Breast epithelium (tissue), 4 donors: ENCODE measurements at regions not wholly inside any gene's neighbourhood (a gene's known extent, or its start where the extent isn't known, plus 50 kb on each side); places are given as distances from the start of the nearest gene placed in this dataset.

Source experiments
- DNase-seq, 2 donors: peaks; one replicate each; pipeline ENCODE4 v3.0.0-alpha.2; 2019; ENCODE audit warnings: low spot score in 2 of 2
- H3K27ac ChIP-seq, 2 donors: fragments of 200-600 bp; sonication (generic) in 1 of 2; one replicate each; pipeline ENCODE4 v1.5.1; 2016 to 2019; ENCODE audit warnings: mild to moderate bottlenecking in 1 of 2
- H3K27me3 ChIP-seq, 2 donors: fragments of 200-600 bp; sonication (generic) in 1 of 2; one replicate each; pipeline versions ENCODE4 v1.5.1 to v1.6.0; 2017 to 2019; ENCODE audit warnings: control low read depth in 1 of 2, mild to moderate bottlenecking in 1 of 2
- H3K36me3 ChIP-seq: fragments of 200-600 bp; one replicate; pipeline ENCODE4 v1.5.1; 2019
- H3K4me1 ChIP-seq, 2 donors: fragments of 200-600 bp; sonication (generic); one replicate each; pipeline ENCODE4 v1.5.1; 2016 to 2019; ENCODE audit warnings: control low read depth in 1 of 2
- H3K4me3 ChIP-seq, 3 donors: fragments of 200-600 bp; sonication (generic); 1 replicate in 2 of 3; 2 replicates in 1 of 3; pipeline ENCODE4 v1.5.1; 2016 to 2019; ENCODE audit warnings: mild to moderate bottlenecking in 3 of 3, moderate library complexity in 2 of 3
- H3K9me3 ChIP-seq, 2 donors: fragments of 200-600 bp; sonication (generic) in 1 of 2; one replicate each; pipeline ENCODE4 v1.5.1; 2016 to 2019; ENCODE audit warnings: control low read depth in 1 of 2
- POLR2A ChIP-seq: fragments of 450-650 bp; IDR thresholded peaks from one replicate; pipeline ENCODE4 v1.6.1; 2016; ENCODE audit warnings: antibody characterized with exemption, mild to moderate bottlenecking, moderate library complexity
- POLR2AphosphoS5 ChIP-seq, 3 donors: sonication (generic); formaldehyde crosslinking; IDR thresholded peaks; one replicate each; pipeline ENCODE4 v1.6.1; 2017; ENCODE audit warnings: antibody characterized with exemption in 3 of 3
- intact Hi-C: fragments of 100-400 bp; cut with DNase I; formaldehyde crosslinking; loops from one replicate; pipeline ENCODE4 v1.15.1; 2023; ENCODE audit warnings: low total_unique reads
- TF ChIP-seq, protein P1 (sequence below), 3 donors: fragments of 450-650 bp; IDR thresholded peaks; one replicate each; pipeline ENCODE4 v1.5.1; 2016 to 2017; ENCODE audit warnings: antibody characterized with exemption in 3 of 3, mild to moderate bottlenecking in 3 of 3, moderate library complexity in 3 of 3

DNA sequence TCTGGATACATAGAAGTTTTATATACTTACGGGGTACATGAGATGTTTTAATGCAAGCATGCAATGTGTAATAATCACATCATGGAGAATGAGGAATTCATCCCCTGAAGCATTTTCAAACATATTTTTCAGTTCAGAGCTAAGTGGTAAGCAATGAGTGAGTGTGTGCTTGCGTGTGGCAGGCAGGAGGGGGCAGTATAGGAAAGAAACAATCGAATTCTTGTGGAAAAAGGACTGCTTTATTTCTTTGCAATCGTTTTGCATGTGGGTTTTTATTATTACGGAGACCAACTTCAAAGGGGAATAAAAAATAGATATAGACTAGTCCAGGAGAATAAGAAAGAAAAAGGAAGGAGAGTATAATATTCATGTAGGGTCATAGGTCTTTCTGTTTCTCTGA is 271.6 kb downstream of the CHL1 start:
- TF ChIP-seq POLR2AphosphoS5 (IDR thresholded peaks at IDR 0.05) (no peak), POLR2A (no peak)
- TF ChIP-seq, protein P1, sequence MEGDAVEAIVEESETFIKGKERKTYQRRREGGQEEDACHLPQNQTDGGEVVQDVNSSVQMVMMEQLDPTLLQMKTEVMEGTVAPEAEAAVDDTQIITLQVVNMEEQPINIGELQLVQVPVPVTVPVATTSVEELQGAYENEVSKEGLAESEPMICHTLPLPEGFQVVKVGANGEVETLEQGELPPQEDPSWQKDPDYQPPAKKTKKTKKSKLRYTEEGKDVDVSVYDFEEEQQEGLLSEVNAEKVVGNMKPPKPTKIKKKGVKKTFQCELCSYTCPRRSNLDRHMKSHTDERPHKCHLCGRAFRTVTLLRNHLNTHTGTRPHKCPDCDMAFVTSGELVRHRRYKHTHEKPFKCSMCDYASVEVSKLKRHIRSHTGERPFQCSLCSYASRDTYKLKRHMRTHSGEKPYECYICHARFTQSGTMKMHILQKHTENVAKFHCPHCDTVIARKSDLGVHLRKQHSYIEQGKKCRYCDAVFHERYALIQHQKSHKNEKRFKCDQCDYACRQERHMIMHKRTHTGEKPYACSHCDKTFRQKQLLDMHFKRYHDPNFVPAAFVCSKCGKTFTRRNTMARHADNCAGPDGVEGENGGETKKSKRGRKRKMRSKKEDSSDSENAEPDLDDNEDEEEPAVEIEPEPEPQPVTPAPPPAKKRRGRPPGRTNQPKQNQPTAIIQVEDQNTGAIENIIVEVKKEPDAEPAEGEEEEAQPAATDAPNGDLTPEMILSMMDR (IDR thresholded peaks at IDR 0.05), result no peak
- Histone ChIP-seq H3K27ac (no peak overlapping the region), H3K4me3 (no peak overlapping the region), H3K9me3 (peaks cover 3 to 6% of the 10 kb centered on the region in 2 donors), H3K27me3 (no peaks in the 10 kb centered on the region), H3K4me1 (no peaks in the 10 kb centered on the region), H3K36me3 (no peaks in the 10 kb centered on the region)
- no peak for DNase-seq
- intact Hi-C loops, result no loop called here

DNA sequence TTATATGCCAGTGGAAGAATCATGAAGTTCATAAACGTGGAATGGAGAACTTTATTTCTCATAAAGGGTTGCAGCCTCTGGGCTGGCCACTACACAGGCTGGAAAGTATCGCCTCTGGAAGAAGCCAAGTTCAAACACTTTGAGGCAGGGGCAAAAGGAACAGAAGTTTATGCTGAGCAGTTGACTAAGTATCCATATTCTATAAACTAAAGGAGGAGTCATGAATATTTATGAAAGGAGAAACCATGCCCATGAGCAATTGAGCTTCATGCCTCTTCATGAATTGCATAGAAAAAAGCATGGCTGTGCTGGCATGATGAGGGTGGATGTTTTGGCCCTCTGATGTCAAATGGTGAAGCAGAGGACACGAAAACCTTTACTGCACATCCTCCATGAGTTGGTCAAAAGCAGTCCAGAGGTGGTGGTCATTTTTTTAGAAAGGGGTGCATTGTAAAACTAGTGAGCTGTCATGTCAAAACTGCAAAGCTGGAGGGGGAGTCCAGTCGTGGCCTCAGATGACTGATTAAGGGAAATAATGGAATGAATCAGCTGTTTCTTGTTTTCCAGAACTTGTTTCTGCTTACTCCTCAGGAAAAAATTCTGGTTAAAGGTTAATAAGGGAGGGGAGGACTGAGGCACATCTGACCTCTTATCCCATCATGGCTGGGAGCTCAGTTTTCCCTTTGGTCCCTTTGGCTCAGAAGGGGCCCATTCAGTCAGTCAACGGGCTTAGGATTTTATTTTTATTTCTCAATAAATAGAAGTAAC is 276.7 kb downstream of the CHL1 start:
- Histone ChIP-seq H3K4me1 (no peaks in the 10 kb centered on the region), H3K9me3 (peaks cover 3 to 7% of the 10 kb centered on the region in 2 donors), H3K27ac (no peak overlapping the region), H3K4me3 (no peak overlapping the region), H3K27me3 (no peaks in the 10 kb centered on the region), H3K36me3 (no peaks in the 10 kb centered on the region)
- no peak for DNase-seq
- intact Hi-C loops, result no loop called here
- TF ChIP-seq, protein P1 (IDR thresholded peaks at IDR 0.05), result no peak
- no peak for TF ChIP-seq POLR2AphosphoS5 (IDR thresholded peaks at IDR 0.05)
- TF ChIP-seq POLR2A, result no peak

DNA sequence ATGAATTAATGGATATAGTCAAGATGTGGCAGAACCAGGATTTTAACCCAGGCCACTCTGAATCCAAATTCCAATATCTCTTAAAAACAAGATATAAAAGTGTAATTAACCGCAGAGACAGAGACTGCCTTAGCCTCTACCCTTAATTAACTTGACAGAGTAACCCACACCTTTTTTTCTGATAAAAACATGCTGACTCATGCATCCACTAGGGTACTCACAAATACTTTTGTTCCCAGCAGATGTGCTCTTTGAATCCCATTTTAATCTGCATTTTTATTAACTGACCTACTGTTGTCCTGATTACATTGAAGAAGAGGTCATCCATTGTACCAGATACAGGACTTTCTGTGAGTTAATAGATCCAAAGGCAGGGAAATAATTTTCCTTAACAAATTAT is 278.3 kb downstream of the CHL1 start:
- TF ChIP-seq POLR2AphosphoS5 (IDR thresholded peaks at IDR 0.05) (no peak), POLR2A (no peak)
- TF ChIP-seq, protein P1 (IDR thresholded peaks at IDR 0.05), result no peak
- Histone ChIP-seq H3K27ac (no peak overlapping the region), H3K4me1 (no peaks in the 10 kb centered on the region), H3K36me3 (no peaks in the 10 kb centered on the region), H3K4me3 (no peak overlapping the region), H3K9me3 (peaks cover 3 to 17% of the 10 kb centered on the region in 2 donors), H3K27me3 (no peaks in the 10 kb centered on the region)
- no peak for DNase-seq
- intact Hi-C loops, result loop anchor here (5.0 kb wide), 1 partner anchor 1062 kb away; no protein-coding TSS in a partner anchor

DNA sequence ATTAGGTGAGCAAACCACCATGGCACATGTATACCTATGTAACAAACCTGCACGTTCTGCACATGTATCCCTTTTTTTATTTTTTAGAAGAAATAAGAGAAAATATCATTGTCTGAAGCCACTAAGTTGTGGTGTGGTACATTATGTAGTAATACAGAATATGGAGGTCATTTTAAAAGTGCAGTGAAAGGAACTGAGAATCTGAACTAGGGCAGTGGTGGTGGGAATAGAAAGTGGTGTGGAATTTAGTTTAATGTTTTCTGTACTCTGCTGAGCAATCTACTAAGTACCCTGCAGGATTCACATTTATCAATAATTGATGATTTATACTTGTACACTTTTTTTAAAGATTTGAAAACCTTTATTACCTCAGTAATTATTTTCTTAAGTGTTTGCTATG is 283.5 kb downstream of the CHL1 start:
- no peak overlapping the region for H3K27ac ChIP-seq
- H3K36me3 ChIP-seq, result no peaks in the 10 kb centered on the region
- H3K4me3 ChIP-seq, result no peak overlapping the region
- H3K4me1 ChIP-seq, result no peaks in the 10 kb centered on the region
- no peaks in the 10 kb centered on the region for H3K27me3 ChIP-seq
- no peak for DNase-seq
- H3K9me3 ChIP-seq, result peaks cover 0 to 11% of the 10 kb centered on the region in 2 donors
- TF ChIP-seq POLR2AphosphoS5 (IDR thresholded peaks at IDR 0.05) (no peak), POLR2A (no peak)
- TF ChIP-seq, protein P1 (IDR thresholded peaks at IDR 0.05), result no peak
- intact Hi-C loops, result no loop called here

DNA sequence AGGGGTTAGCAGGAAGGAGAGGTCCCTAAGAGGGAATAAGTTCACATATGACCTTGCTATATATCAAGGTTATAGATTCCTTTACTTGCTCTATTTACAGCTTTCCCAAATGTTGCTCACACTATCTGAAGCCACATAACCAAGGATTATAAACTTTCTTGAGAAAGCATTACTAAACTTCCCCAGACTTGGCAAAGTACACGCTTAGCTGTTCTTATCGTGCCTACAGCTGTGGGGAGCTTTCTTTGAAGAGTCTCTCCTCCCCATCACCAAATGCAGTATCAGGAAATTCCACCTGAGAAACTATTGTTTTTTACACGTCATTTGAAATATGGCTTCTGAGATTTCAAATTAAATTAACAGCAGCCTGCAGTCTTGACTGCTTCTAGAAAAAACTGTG is 284.5 kb downstream of the CHL1 start:
- Histone ChIP-seq H3K4me1 (no peaks in the 10 kb centered on the region), H3K27ac (no peak overlapping the region), H3K4me3 (no peak overlapping the region), H3K36me3 (no peaks in the 10 kb centered on the region), H3K9me3 (peaks cover 0 to 11% of the 10 kb centered on the region in 2 donors), H3K27me3 (no peaks in the 10 kb centered on the region)
- DNase-seq, result no peak
- TF ChIP-seq, protein P1 (IDR thresholded peaks at IDR 0.05), result no peak
- TF ChIP-seq POLR2A (no peak), POLR2AphosphoS5 (IDR thresholded peaks at IDR 0.05) (no peak)
- intact Hi-C loops, result no loop called here
